SU-DHL-6 (cell line): ENCODE measurements at regions not wholly inside any gene's neighbourhood (a gene's known extent, or its start where the extent isn't known, plus 50 kb on each side); places are given as distances from the start of the nearest gene placed in this dataset.

Source experiments
- EZH2phosphoT487 ChIP-seq: fragments of 200-600 bp; sonication (generic), shearing (Covaris generic); conservative IDR thresholded peaks from 2 replicates; pipeline ENCODE4 v1.6.1; 2018; ENCODE audit warnings: mild to moderate bottlenecking, antibody characterized with exemption, low read length, moderate library complexity, mixed read lengths
- TF ChIP-seq, protein P1 (sequence below): fragments of 200-600 bp; sonication (generic); IDR thresholded peaks from one replicate; pipeline ENCODE4 v1.5.1; 2017; ENCODE audit warnings: antibody characterized with exemption, mild to moderate bottlenecking, low read length, moderate library complexity; ENCODE audit not compliant: insufficient read depth, poor library complexity, severe bottlenecking

DNA sequence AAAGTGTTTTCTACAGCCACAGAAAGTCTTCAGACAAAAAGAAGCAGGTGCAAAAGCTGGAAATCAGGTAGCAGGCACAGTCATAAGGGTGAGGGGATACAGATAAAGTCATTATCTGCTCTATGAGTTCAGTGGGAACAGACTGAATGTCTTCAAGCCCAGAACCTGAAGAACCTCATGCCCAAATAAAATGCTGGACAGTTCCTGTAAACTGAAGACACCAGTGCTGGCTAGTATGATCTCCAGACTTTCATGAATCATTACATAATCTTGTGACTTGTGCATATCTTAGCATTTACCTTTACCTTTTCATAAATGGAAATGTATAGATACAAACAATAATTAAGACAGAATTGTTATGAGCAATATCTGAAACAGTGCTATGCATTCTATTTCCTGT is 728.7 kb downstream of the DNAH5 start:
- TF ChIP-seq, protein P1, sequence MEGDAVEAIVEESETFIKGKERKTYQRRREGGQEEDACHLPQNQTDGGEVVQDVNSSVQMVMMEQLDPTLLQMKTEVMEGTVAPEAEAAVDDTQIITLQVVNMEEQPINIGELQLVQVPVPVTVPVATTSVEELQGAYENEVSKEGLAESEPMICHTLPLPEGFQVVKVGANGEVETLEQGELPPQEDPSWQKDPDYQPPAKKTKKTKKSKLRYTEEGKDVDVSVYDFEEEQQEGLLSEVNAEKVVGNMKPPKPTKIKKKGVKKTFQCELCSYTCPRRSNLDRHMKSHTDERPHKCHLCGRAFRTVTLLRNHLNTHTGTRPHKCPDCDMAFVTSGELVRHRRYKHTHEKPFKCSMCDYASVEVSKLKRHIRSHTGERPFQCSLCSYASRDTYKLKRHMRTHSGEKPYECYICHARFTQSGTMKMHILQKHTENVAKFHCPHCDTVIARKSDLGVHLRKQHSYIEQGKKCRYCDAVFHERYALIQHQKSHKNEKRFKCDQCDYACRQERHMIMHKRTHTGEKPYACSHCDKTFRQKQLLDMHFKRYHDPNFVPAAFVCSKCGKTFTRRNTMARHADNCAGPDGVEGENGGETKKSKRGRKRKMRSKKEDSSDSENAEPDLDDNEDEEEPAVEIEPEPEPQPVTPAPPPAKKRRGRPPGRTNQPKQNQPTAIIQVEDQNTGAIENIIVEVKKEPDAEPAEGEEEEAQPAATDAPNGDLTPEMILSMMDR = no peak
- TF ChIP-seq EZH2phosphoT487 = no peak
